MCF 10A (cell line): ENCODE measurements at regions not wholly inside any gene's neighbourhood (a gene's known extent, or its start where the extent isn't known, plus 50 kb on each side); places are given as distances from the start of the nearest gene placed in this dataset.

Experiments
- BruUV-seq: library from RNA; stranded (reverse); fragments of 400-500 nt; replicated peaks from 2 replicates; lab custom pipeline; 2021; lab: Mats Ljungman, UMichigan
- CTCF ChIA-PET: fragments of 300-600 bp; sonication (Branson Sonifier 250); formaldehyde crosslinking; extraction: SDS; loops from one replicate; lab custom pipeline; 2021; ENCODE audit warnings: antibody characterized with exemption, inconsistent platforms; lab: Yijun Ruan, JAX
- POLR2A ChIA-PET: fragments of 300-600, 350-650 bp; sonication (Branson Sonifier 250); formaldehyde crosslinking; extraction: SDS; loops from one replicate; lab custom pipeline; 2020; ENCODE audit warnings: antibody characterized with exemption, inconsistent platforms; lab: Yijun Ruan, JAX
- DNase-seq: peaks from one replicate; pipeline ENCODE4 v3.0.0-alpha.2; 2018; ENCODE audit not compliant: unreplicated experiment
- H3K27ac Mint-ChIP-seq: one replicate; pipeline ENCODE4 v1.8.0; 2022; ENCODE audit warnings: mild to moderate bottlenecking, low read depth, mixed read lengths; ENCODE audit not compliant: unreplicated experiment
- H3K27me3 Mint-ChIP-seq: one replicate; pipeline ENCODE4 v1.8.0; 2022; ENCODE audit warnings: mixed read lengths; ENCODE audit not compliant: insufficient read depth, unreplicated experiment
- H3K36me3 Mint-ChIP-seq: one replicate; pipeline ENCODE4 v1.8.0; 2022; ENCODE audit warnings: mild to moderate bottlenecking, moderate library complexity, mixed read lengths; ENCODE audit not compliant: insufficient read depth, unreplicated experiment
- H3K4me1 Mint-ChIP-seq: one replicate; pipeline ENCODE4 v1.8.0; 2022; ENCODE audit warnings: mixed read lengths; ENCODE audit not compliant: insufficient read depth, unreplicated experiment
- H3K4me3 Mint-ChIP-seq: one replicate; pipeline ENCODE4 v1.8.0; 2022; ENCODE audit warnings: mild to moderate bottlenecking, moderate library complexity, mixed read lengths; ENCODE audit not compliant: unreplicated experiment
- H3K9me3 Mint-ChIP-seq: one replicate; pipeline ENCODE4 v1.8.0; 2022; ENCODE audit warnings: mixed read lengths; ENCODE audit not compliant: unreplicated experiment
- CTCF ChIP-seq: fragments of 200-600 bp; IDR thresholded peaks from one replicate; pipeline ENCODE4 v1.8.0; 2022; ENCODE audit warnings: antibody characterized with exemption, mild to moderate bottlenecking; ENCODE audit not compliant: unreplicated experiment
- intact Hi-C: fragments of 100-400 bp; cut with micrococcal nuclease; formaldehyde crosslinking; loops from 2 replicates; pipeline ENCODE4 v1.14.1; 2022

GRCh38 chr2:160952464-160953254 lies 207.6 kb upstream of the TANK start:
- DNase-seq = no peak
- no peak for TF ChIP-seq CTCF
- Mint-ChIP-seq H3K27me3 (no peaks in the 10 kb centered on the region), H3K9me3 (no peaks in the 10 kb centered on the region), H3K4me1 (peaks cover 17% of the 10 kb centered on the region), H3K27ac (no peak overlapping the region), H3K36me3 (no peaks in the 10 kb centered on the region), H3K4me3 (no peak overlapping the region)
- POLR2A ChIA-PET = no interaction called here
- CTCF ChIA-PET = interaction anchor here (0.5 to 1.2 kb wide), 3 partner anchors 9 to 629 kb away, joined by 3 to 4 read pairs (median 3); no protein-coding TSS in a partner anchor
- no TSS peak for BruUV-seq
- intact Hi-C loops = no loop called here

GRCh38 chr2:160955578-160955977 lies 204.7 kb upstream of the TANK start:
- Mint-ChIP-seq H3K9me3 (no peaks in the 10 kb centered on the region), H3K4me3 (no peak overlapping the region), H3K36me3 (no peaks in the 10 kb centered on the region), H3K27ac (peak overlapping the region; percentile 75), H3K4me1 (peaks cover 18% of the 10 kb centered on the region), H3K27me3 (no peaks in the 10 kb centered on the region)
- ChIA-PET CTCF (no interaction called here), POLR2A (interaction anchor here (0.6 to 1.7 kb wide), 5 partner anchors 12 to 631 kb away, joined by 3 to 7 read pairs (median 3); no protein-coding TSS in a partner anchor)
- intact Hi-C loops = no loop called here
- DNase-seq = no peak
- BruUV-seq = no TSS peak
- no peak for TF ChIP-seq CTCF

- peak; percentile 74 for DNase-seq
- Mint-ChIP-seq H3K4me3 (no peak overlapping the region), H3K27me3 (no peaks in the 10 kb centered on the region), H3K27ac (peak overlapping the region; percentile 75), H3K36me3 (no peaks in the 10 kb centered on the region), H3K9me3 (no peaks in the 10 kb centered on the region), H3K4me1 (peaks cover 18% of the 10 kb centered on the region)
- intact Hi-C loops = no loop called here
- POLR2A ChIA-PET = interaction anchor here (0.6 to 1.7 kb wide), 7 partner anchors 11 to 632 kb away, joined by 3 to 7 read pairs (median 3); no protein-coding TSS in a partner anchor
- TF ChIP-seq CTCF = no peak
- no TSS peak for BruUV-seq
- CTCF ChIA-PET = interaction anchor here (0.6 to 0.7 kb wide), 2 partner anchors 13 to 524 kb away, joined by 3 read pairs; no protein-coding TSS in a partner anchor
Observed at GRCh38 chr2:160956243-160956802, 203.9 kb upstream of the TANK start.

GRCh38 chr2:160963957-160964356 lies 196.3 kb upstream of the TANK start:
- CTCF ChIA-PET = interaction anchor here (0.6 to 2.6 kb wide), 8 partner anchors 11 to 850 kb away, joined by 3 to 9 read pairs (median 4); no protein-coding TSS in a partner anchor
- no peaks in the 10 kb centered on the region for H3K36me3 Mint-ChIP-seq
- POLR2A ChIA-PET = no interaction called here
- TF ChIP-seq CTCF = no peak
- no peak overlapping the region for H3K27ac Mint-ChIP-seq
- no peak for DNase-seq
- BruUV-seq = no TSS peak
- no peak overlapping the region for H3K4me3 Mint-ChIP-seq
- H3K9me3 Mint-ChIP-seq = no peaks in the 10 kb centered on the region
- H3K27me3 Mint-ChIP-seq = no peaks in the 10 kb centered on the region
- intact Hi-C loops = no loop called here
- H3K4me1 Mint-ChIP-seq = peaks cover 13% of the 10 kb centered on the region
